HG02885 (cell line): ENCODE measurements at regions not wholly inside any gene's neighbourhood (a gene's known extent, or its start where the extent isn't known, plus 50 kb on each side); places are given as distances from the start of the nearest gene placed in this dataset.

ENCODE experiments used
- ATAC-seq: cut with Tn5 transposase; IDR thresholded peaks from one replicate; pipeline ENCODE4 v1.9.1; 2021; ENCODE audit warnings: mild to moderate bottlenecking; ENCODE audit not compliant: unreplicated experiment, poor library complexity

- no peak for ATAC-seq
Measured at GRCh38 chr10:128922172-128922571, 544.9 kb upstream of the MGMT start.

GRCh38 chr10:128922619-128923196, 544.3 kb upstream of the MGMT start:
- no peak for ATAC-seq

- no peak for ATAC-seq
Measured at GRCh38 chr10:128924918-128925317, 542.1 kb upstream of the MGMT start.

GRCh38 chr10:128926711-128927110, 540.3 kb upstream of the MGMT start:
- ATAC-seq: no peak

GRCh38 chr10:128927497-128928161, 539.4 kb upstream of the MGMT start:
- no peak for ATAC-seq

- no peak for ATAC-seq
Measured at GRCh38 chr10:128928231-128928836, 538.7 kb upstream of the MGMT start.

GRCh38 chr10:128929131-128929530, 537.9 kb upstream of the MGMT start:
- no peak for ATAC-seq

GRCh38 chr10:128929767-128930166, 537.3 kb upstream of the MGMT start:
- no peak for ATAC-seq

- no peak for ATAC-seq
Measured at GRCh38 chr10:128930515-128930914, 536.5 kb upstream of the MGMT start.

- no peak for ATAC-seq
Measured at GRCh38 chr10:128932071-128932820, 534.8 kb upstream of the MGMT start.

GRCh38 chr10:128934492-128934891, 532.5 kb upstream of the MGMT start:
- no peak for ATAC-seq

- ATAC-seq: no peak
Measured at GRCh38 chr10:128936392-128936791, 530.6 kb upstream of the MGMT start.

- ATAC-seq: no peak
Measured at GRCh38 chr10:128938558-128938957, 528.5 kb upstream of the MGMT start.

- no peak for ATAC-seq
Measured at GRCh38 chr10:128940081-128940480, 527.0 kb upstream of the MGMT start.

- no peak for ATAC-seq
Measured at GRCh38 chr10:128943111-128943510, 523.9 kb upstream of the MGMT start.

GRCh38 chr10:128945398-128945797, 521.6 kb upstream of the MGMT start:
- ATAC-seq: no peak

GRCh38 chr10:128950159-128950915, 516.7 kb upstream of the MGMT start:
- no peak for ATAC-seq

GRCh38 chr10:128950916-128951275, 516.1 kb upstream of the MGMT start:
- no peak for ATAC-seq

GRCh38 chr10:128952856-128953255, 514.2 kb upstream of the MGMT start:
- ATAC-seq: no peak

- ATAC-seq: no peak
Measured at GRCh38 chr10:128956149-128956548, 510.9 kb upstream of the MGMT start.

- ATAC-seq: no peak
Measured at GRCh38 chr10:128957221-128957620, 509.8 kb upstream of the MGMT start.
